GM18507 (cell line): ENCODE measurements at regions not wholly inside any gene's neighbourhood (a gene's known extent, or its start where the extent isn't known, plus 50 kb on each side); places are given as distances from the start of the nearest gene placed in this dataset.

Source experiments
- DNase-seq: peaks from one replicate; pipeline ENCODE4 v3.0.0; 2011; ENCODE audit warnings: low read depth; ENCODE audit not compliant: insufficient read length; ENCODE audit errors: extremely low spot score
- FAIRE-seq: peaks from 2 replicates; lab custom pipeline; 2011; peaks lifted over from hg19 to GRCh38; lab: Jason Lieb, UNC

DNA sequence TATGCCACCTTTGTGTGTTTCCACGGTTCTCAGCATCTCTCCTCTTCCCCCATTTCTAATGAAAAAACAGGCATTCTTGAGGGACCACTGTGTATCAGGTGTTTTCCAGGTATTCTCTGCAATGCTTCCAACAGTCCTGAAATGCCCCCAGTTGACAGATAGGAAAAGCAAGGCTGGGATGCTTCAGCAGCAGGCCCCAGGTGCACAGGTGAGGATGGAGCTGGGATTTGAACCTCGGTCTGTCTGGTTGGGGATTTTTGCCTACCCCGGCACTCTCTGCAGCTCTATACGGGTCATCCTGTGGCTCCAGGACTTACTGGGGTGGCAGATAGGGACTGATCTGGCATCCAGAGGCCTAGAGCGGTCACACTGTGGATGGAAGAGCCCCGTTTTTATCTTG lies 180.5 kb upstream of the GSE1 start:
- no peak for DNase-seq
- no peak for FAIRE-seq

- FAIRE-seq (no peak), DNase-seq (no peak)
Observed at GRCh38 chr16:85433477-85433876, 179.6 kb upstream of the GSE1 start.

GRCh38 chr16:85435286-85435685 lies 177.8 kb upstream of the GSE1 start:
- no peak for FAIRE-seq
- DNase-seq = no peak

- DNase-seq (no peak), FAIRE-seq (no peak)
Observed at GRCh38 chr16:85435700-85436099, 177.4 kb upstream of the GSE1 start.

DNA sequence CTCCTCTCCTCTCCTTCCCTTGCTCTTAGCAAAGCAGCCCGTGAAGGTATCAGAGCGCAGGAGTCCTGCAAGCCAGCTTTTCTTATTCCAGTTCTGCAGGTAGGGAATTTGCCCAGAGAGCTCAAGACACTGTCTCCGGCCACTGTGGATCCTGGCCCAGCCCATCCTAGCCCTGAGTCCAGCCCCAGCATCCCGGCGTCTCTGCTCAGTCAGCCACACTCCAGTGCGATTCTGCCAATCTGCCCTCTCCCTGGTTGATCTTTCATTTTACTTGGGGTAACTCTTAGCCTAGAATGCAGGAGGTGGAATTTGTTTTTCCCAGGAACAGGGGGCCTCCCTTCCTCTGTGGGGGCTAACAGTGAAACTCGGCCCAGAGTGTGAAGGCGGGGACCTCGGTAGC lies 176.9 kb upstream of the GSE1 start:
- FAIRE-seq (no peak), DNase-seq (no peak)

GRCh38 chr16:85436636-85437165 lies 176.4 kb upstream of the GSE1 start:
- DNase-seq = no peak
- FAIRE-seq = no peak

DNA sequence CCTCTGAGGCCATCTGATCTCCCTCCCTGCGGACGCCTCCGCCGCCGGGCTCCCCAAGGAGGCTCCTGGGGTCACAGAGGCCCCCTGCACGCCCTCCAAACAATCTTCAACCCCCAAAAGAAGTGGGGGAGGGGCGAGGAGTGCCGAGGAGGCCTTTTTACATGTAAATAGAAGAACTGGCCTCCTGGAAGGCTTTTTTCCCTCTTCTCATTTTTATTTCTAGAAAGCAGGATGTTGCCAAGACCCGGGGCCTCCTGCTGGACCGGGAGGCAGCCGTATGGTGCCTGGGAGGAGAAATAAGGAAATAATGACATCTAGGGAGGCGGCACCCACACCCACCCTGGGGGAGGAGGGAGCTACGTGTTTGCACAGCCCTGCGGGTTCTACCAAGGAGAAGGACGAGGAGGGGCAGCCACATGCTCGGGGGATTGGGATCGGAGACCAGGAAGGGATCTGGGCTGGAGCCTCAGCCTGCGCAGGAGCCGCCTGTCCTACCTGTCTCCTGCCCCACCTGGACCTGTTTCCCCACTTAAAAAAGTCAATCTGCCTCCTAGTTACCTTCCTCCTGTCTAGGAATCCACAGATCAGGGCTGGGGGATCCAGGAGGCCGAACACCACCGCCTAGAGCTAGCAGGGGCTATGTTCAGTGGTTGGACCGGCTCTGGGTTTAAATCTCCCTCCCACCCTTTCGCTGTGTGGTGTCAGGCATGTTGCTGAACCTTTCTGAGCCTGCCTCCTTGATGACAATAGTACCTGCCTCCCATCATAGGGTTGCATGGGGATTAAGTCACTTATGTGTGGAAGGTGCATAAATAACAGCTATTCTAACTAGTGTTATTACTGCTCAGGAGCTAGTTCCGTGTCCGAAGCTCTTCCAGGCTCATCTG lies 175.7 kb upstream of the GSE1 start:
- DNase-seq = no peak
- no peak for FAIRE-seq

DNA sequence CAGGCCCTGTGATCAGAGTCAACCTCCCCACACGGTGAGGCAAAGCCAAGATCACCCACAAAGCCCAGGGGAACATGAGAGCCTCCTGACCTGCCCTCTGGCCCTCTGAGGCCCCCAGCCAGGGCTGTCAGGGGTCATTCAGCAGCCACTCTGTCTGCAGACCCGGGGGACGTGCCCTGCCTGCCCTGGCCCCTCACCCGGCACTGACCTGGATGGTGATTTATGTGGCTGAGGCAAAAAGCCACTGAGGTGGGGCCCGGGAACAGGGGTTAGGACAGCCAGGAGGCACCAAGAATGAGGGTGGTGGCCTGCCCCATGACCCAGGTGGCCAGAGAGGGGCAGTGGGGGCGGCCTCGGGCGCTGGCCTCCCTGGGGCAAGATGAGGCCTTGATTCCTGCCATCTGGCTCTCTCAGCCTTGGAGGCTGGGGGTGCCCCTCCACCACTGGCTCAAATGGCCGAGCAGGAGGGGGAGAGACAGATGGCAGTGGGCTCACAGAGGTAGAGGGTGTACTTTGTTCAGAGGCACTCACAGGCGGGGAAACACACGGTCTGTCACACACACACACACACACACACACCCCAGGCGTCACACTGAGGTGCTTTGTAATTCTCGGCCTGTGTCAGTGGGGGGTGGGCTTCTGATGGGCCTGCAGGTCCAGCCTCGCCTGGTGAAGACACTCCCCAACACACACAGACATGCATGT lies 174.0 kb upstream of the GSE1 start:
- DNase-seq (no peak), FAIRE-seq (no peak)

- no peak for FAIRE-seq
Observed at GRCh38 chr16:85440744-85441143, 172.4 kb upstream of the GSE1 start.

GRCh38 chr16:85441189-85441889 lies 171.8 kb upstream of the GSE1 start:
- no peak for DNase-seq
- FAIRE-seq = no peak

More at GRCh38 chr16:85440744-85441143, 172.4 kb upstream of the GSE1 start:
- DNase-seq = no peak

DNA sequence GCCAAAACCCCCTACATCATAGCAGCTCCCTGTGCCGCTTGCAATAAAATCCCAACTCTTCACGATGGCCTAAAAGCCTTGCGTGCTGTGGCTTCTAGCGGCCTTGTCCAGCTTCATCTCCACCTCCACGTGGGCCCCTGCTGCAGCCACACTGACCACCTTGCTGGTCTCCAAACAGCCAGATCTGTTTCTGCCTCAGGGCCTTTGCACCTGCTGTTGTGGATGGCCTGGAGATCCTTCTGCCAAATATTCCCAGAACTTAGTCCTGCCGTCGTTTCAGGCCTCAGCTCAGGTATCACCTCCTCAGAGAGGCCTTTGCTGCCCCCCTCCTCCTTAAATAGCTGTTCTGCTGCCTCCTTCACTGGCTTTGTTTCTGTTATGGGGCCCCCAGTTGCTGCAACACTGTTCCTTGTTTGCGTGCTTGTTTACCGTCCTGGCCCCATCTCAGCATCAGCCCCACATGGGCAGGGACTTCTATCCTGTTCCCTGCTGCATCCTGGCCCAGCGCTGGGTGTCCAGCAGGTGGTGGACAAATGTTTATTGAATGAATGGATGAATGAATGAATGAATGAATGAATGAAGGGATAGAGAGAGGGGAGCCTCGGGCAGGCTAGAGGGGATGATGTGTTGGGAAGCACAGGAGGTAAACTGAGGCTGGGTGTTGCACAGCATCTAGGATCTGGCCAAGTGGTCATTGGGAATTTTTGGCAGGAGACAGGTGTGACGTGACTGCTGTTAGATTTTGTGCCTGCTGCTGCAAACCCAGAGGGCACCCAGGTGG lies 171.0 kb upstream of the GSE1 start:
- FAIRE-seq = no peak

GRCh38 chr16:85443116-85443515 lies 170.0 kb upstream of the GSE1 start:
- FAIRE-seq (no peak), DNase-seq (no peak)

More for the DNA sequence above, 171.0 kb upstream of the GSE1 start:
- DNase-seq = no peak

GRCh38 chr16:85443531-85443930 lies 169.6 kb upstream of the GSE1 start:
- FAIRE-seq = no peak

DNA sequence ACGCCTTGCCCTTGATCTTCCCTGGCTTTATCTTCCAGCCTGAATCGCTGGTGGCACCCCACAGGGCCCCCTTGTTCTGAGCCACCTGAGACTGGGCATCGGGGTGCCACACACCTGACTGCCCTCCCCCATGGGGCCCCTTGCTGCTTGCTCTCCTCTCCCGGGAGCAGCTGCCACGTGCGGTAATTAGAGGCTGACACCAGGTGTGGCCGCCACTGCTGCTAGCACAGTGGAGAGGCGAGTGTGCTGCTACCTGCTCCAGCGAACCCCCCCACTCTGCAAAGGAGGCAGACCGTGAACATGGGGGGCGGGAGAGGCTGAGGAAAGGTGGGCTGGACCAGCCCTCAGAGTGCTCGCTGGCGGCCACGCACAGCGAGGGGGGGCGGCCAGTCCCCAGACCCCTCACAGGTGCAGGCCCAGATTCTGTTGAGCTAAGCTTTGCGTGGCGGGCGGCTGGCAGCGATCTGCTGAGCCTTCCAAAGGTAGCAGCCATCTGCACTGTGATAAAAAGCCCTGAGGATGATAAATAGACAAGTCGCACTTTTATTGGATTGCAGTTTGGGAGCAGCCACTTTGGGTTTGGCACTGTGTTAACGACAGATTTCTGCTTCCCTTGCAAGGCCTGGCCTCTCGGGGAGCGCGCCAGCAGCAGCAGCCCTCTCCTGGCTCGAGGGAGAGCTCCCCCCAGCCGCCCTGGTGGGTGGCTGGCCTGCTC lies 167.9 kb upstream of the GSE1 start:
- no peak for FAIRE-seq
- DNase-seq = no peak

More at GRCh38 chr16:85443531-85443930, 169.6 kb upstream of the GSE1 start:
- DNase-seq = no peak

- DNase-seq = no peak
- no peak for FAIRE-seq
Observed at GRCh38 chr16:85445779-85446222, 167.3 kb upstream of the GSE1 start.

GRCh38 chr16:85446951-85447692 lies 166.0 kb upstream of the GSE1 start:
- DNase-seq (peak; percentile 39), FAIRE-seq (peak; percentile 81)

GRCh38 chr16:85447693-85448313 lies 165.3 kb upstream of the GSE1 start:
- DNase-seq (no peak), FAIRE-seq (no peak)
